ENCODE measurements at regions not wholly inside any gene's neighbourhood (a gene's known extent, or its start where the extent isn't known, plus 50 kb on each side); places are given as distances from the start of the nearest gene placed in this dataset.

GRCh38 chr6:139482287-139482686 lies 107.8 kb upstream of the CITED2 start:
- no peak for FAIRE-seq
- no peak for DNase-seq (ENCODE audit: low spot score)

- no peak for FAIRE-seq
- DNase-seq (ENCODE audit: low spot score) = no peak
These were observed 106.1 kb upstream of the CITED2 start for GRCh38 chr6:139480356-139481165.

GRCh38 chr6:139479433-139480222 lies 105.2 kb upstream of the CITED2 start:
- FAIRE-seq = no peak
- DNase-seq (ENCODE audit: low spot score) = no peak

GRCh38 chr6:139475646-139476045 lies 101.2 kb upstream of the CITED2 start:
- FAIRE-seq (no peak), DNase-seq (ENCODE audit: low spot score) (no peak)

GRCh38 chr6:139475241-139475640 lies 100.8 kb upstream of the CITED2 start:
- DNase-seq (ENCODE audit: low spot score) (no peak), FAIRE-seq (no peak)

GRCh38 chr6:139474145-139475108 lies 100.0 kb upstream of the CITED2 start:
- no peak for DNase-seq (ENCODE audit: low spot score)

GRCh38 chr6:139473731-139474130 lies 99.3 kb upstream of the CITED2 start:
- no peak for DNase-seq (ENCODE audit: low spot score)
- FAIRE-seq = no peak

More at GRCh38 chr6:139474145-139475108, 100.0 kb upstream of the CITED2 start:
- FAIRE-seq = no peak

- no peak for FAIRE-seq
- no peak for DNase-seq (ENCODE audit: low spot score)
These were observed 98.8 kb upstream of the CITED2 start for GRCh38 chr6:139473231-139473701.

GRCh38 chr6:139472351-139473015 lies 98.0 kb upstream of the CITED2 start:
- FAIRE-seq = no peak
- DNase-seq (ENCODE audit: low spot score) = no peak

GRCh38 chr6:139470997-139471396 lies 96.5 kb upstream of the CITED2 start:
- FAIRE-seq (no peak), DNase-seq (ENCODE audit: low spot score) (no peak)

GRCh38 chr6:139468178-139468819 lies 93.9 kb upstream of the CITED2 start:
- no peak for DNase-seq (ENCODE audit: low spot score)
- FAIRE-seq = no peak

GRCh38 chr6:139457476-139457875 lies 83.0 kb upstream of the CITED2 start:
- no peak for FAIRE-seq
- peak; percentile 45 for DNase-seq (ENCODE audit: low spot score)

GRCh38 chr6:139452148-139452876 lies 77.9 kb upstream of the CITED2 start:
- DNase-seq (ENCODE audit: low spot score) (no peak), FAIRE-seq (no peak)

GRCh38 chr6:139449611-139450000 lies 75.2 kb upstream of the CITED2 start:
- no peak for FAIRE-seq
- DNase-seq (ENCODE audit: low spot score) = no peak

- FAIRE-seq (no peak), DNase-seq (ENCODE audit: low spot score) (no peak)
These were observed 74.7 kb upstream of the CITED2 start for GRCh38 chr6:139448998-139449610.

- FAIRE-seq (no peak), DNase-seq (ENCODE audit: low spot score) (no peak)
These were observed 73.7 kb upstream of the CITED2 start for GRCh38 chr6:139448051-139448649.

GRCh38 chr6:139447656-139447975 lies 73.2 kb upstream of the CITED2 start:
- FAIRE-seq (no peak), DNase-seq (ENCODE audit: low spot score) (no peak)

- no peak for DNase-seq (ENCODE audit: low spot score)
These were observed 72.6 kb upstream of the CITED2 start for GRCh38 chr6:139446768-139447655.

More at GRCh38 chr6:139446768-139447655, 72.6 kb upstream of the CITED2 start:
- no peak for FAIRE-seq

Measured in RCC 7860 (cell line).